Heart left ventricle (tissue), 16 donors: ENCODE measurements at regions not wholly inside any gene's neighbourhood (a gene's known extent, or its start where the extent isn't known, plus 50 kb on each side); places are given as distances from the start of the nearest gene placed in this dataset.

ENCODE experiments used
- ATAC-seq, 4 donors: fragments of 200-7000 bp; cut with Tn5 transposase; one replicate each; pipeline ENCODE4 v1.9.1; 2020 to 2022; ENCODE audit warnings: moderate library complexity in 4 of 4, mild to moderate bottlenecking in 3 of 4, moderate number of reproducible peaks in 1 of 4
- DNase-seq, 5 donors: peaks; one replicate each; pipeline ENCODE4 v3.0.0-alpha.2; 2020
- H3K27ac ChIP-seq, 12 donors: fragments of 200-600 bp; sonication (generic) in 4 of 12; one replicate each; pipeline versions ENCODE4 v1.5.0 to v1.8.0; 2016 to 2022; ENCODE audit warnings: mild to moderate bottlenecking in 2 of 12
- H3K27me3 ChIP-seq, 9 donors: fragments of 200-600 bp; sonication (generic) in 2 of 9; one replicate each; pipeline versions ENCODE4 v1.5.1 to v1.8.0; 2016 to 2022; ENCODE audit warnings: mild to moderate bottlenecking in 3 of 9
- H3K36me3 ChIP-seq, 9 donors: fragments of 200-600 bp; sonication (generic) in 2 of 9; one replicate each; pipeline versions ENCODE4 v1.5.0 to v1.8.0; 2018 to 2022; ENCODE audit warnings: mild to moderate bottlenecking in 2 of 9
- H3K4me1 ChIP-seq, 12 donors: fragments of 200-600 bp; sonication (generic) in 4 of 12; one replicate each; pipeline versions ENCODE4 v1.5.0 to v1.8.0; 2016 to 2022; ENCODE audit warnings: mild to moderate bottlenecking in 3 of 12
- H3K4me3 ChIP-seq, 12 donors: fragments of 200-600 bp; sonication (generic) in 4 of 12; one replicate each; pipeline versions ENCODE4 v1.5.0 to v1.8.0; 2017 to 2022; ENCODE audit warnings: mild to moderate bottlenecking in 9 of 12, moderate library complexity in 4 of 12
- H3K9me3 ChIP-seq, 12 donors: fragments of 200-600 bp; sonication (generic) in 4 of 12; one replicate each; pipeline versions ENCODE4 v1.5.0 to v1.8.0; 2016 to 2022; ENCODE audit warnings: mild to moderate bottlenecking in 1 of 12
- CTCF ChIP-seq, 12 donors: fragments of 200-600 bp; sonication (generic) in 4 of 12; IDR thresholded peaks; one replicate each; pipeline versions ENCODE4 v1.5.0 to v1.8.0; 2018 to 2022; ENCODE audit warnings: antibody characterized with exemption in 12 of 12, mild to moderate bottlenecking in 5 of 12
- POLR2A ChIP-seq, 2 donors: fragments of 450-650 bp; IDR thresholded peaks; one replicate each; pipeline ENCODE4 v1.6.1; 2017; ENCODE audit warnings: antibody characterized with exemption in 2 of 2, mild to moderate bottlenecking in 2 of 2, moderate library complexity in 2 of 2
- WGBS, 4 donors: extraction: QIAGEN DNeasy Blood & Tissue Kit in 2 of 4; methylation state at CpG; one replicate each; pipeline versions ENCODE4 v1.1.5 to v1.1.7; 2013 to 2018; 5-methylcytosine and 5-hydroxymethylcytosine counted together
- intact Hi-C, 10 donors: fragments of 100-400 bp; cut with DNase I; formaldehyde crosslinking; loops; one replicate each; pipeline versions ENCODE4 v1.11.1 to v1.14.2; 2022
- donor health status: ischemic (EF 13 %, LVEDD 7.1; RV severe dilation, severe dysfunction).
- donor health status: healthy with polysubstance abuse.
- donor health status: DM: no; HTN: yes; CAD: no.
- donor health status: DM: no; HTN: no; CAD: no.
- donor health status: ischemic (EF 25% LVEDD 6.9; RV normal size, moderate dysfunction).
- donor health status: ischemic (EF 25% LVEDD 5.7; RV mildly dilated, moderate dysfunction).
- donor health status: healthy.
- donor health status: DM: yes; HTN: yes; CAD: no.
- donor health status: ischemic (EF 35%, LVEDD 5.7; RV mildly dilated, moderate dysfunction).
- donor health status: nonischemic (EF 11% LVEDD 7.7; RV severe dilation, severe dysfunction).
- donor health status: DM: yes; HTN: yes; CAD: no.
- donor health status: PGD.
- donor health status: ischemic (EF 29% LVEDD 5.4; RV normal size, mild dysfunction).
- donor health status: nonischemic (EF 23%, LVEDD 6.1; RV moderate dilation, normal function).

DNA sequence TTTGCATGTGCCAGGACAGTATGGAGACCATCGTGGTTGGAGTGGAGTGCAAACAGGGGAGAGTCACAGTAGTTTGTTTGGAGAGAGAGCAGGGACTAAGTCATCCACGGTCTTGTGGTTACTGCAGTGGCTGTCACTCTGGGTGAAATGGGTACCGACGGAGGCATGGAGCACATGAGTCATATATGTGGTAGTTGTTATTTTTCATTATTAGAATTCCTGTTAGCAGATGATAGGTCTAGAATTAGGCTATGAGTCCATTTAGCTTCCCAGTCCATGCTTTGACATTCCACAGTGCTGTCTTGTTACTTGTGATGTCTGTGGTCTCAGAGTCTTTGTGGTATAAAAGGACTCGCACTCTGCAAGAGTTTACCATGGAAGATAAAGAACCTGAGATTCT lies 303.9 kb downstream of the DMRT2 start:
- Histone ChIP-seq H3K27me3 (no peaks in the 10 kb centered on the region), H3K4me1 (no peaks in the 10 kb centered on the region), H3K27ac (no peak overlapping the region), H3K9me3 (no peaks in the 10 kb centered on the region), H3K36me3 (no peaks in the 10 kb centered on the region), H3K4me3 (no peak overlapping the region)
- no peak for DNase-seq
- TF ChIP-seq POLR2A (IDR thresholded peaks at IDR 0.05) (no peak), CTCF (IDR thresholded peaks at IDR 0.05) (no peak)
- intact Hi-C loops, result no loop called here
- ATAC-seq, result no peak
- 68 to 83% (median 76%) methylated on average over 5 of the region's 5 CpGs for WGBS, 4 donors

- ATAC-seq (no peak), DNase-seq (no peak)
- no peak overlapping the region for H3K27ac ChIP-seq
- H3K9me3 ChIP-seq, result no peaks in the 10 kb centered on the region
- no peaks in the 10 kb centered on the region for H3K27me3 ChIP-seq
- no peak for TF ChIP-seq POLR2A (IDR thresholded peaks at IDR 0.05)
- no peak for TF ChIP-seq CTCF (IDR thresholded peaks at IDR 0.05)
- no peaks in the 10 kb centered on the region for H3K4me1 ChIP-seq
- H3K36me3 ChIP-seq, result no peaks in the 10 kb centered on the region
- intact Hi-C loops, result no loop called here
- H3K4me3 ChIP-seq, result no peak overlapping the region
- WGBS, 4 donors, result 81 to 88% (median 84%) methylated on average over 4 of the region's 4 CpGs
Observed at GRCh38 chr9:1354606-1355005, 304.4 kb downstream of the DMRT2 start.

DNA sequence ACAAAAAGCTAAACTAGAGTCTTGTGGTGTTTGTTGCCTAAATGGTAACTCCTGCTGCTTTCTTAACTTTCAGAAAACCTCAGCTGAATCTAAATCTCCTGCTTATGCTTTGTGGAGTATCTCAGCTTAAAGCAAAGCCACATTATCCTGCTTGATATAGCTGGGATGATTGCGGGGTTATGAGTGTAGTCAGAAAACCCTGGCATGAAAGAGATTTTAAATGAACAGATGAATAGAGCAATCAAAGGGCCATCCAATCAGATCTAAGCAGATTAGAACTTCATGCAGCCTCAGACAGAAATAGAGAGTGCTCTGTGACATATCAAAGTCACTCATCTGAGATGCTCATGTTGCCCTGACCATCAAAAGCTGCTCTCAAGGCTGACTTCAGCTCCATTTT lies 305.5 kb downstream of the DMRT2 start:
- H3K9me3 ChIP-seq, result no peaks in the 10 kb centered on the region
- H3K27me3 ChIP-seq, result no peaks in the 10 kb centered on the region
- no peak for ATAC-seq

GRCh38 chr9:1362845-1363244 lies 312.7 kb downstream of the DMRT2 start:
- DNase-seq (peak in 1 of 5 donors; percentile 31), ATAC-seq (no peak)
- Histone ChIP-seq H3K36me3 (no peaks in the 10 kb centered on the region), H3K4me3 (no peak overlapping the region), H3K27ac (no peak overlapping the region), H3K9me3 (no peaks in the 10 kb centered on the region), H3K27me3 (no peaks in the 10 kb centered on the region), H3K4me1 (no peaks in the 10 kb centered on the region)
- intact Hi-C loops, result no loop called here
- TF ChIP-seq CTCF (IDR thresholded peaks at IDR 0.05), result no peak
- WGBS, 4 donors, result 63 to 65% (median 64%) methylated on average over 6 of the region's 6 CpGs

More for the DNA sequence above, 305.5 kb downstream of the DMRT2 start:
- intact Hi-C loops, result no loop called here
- no peaks in the 10 kb centered on the region for H3K36me3 ChIP-seq
- no peak for DNase-seq
- H3K4me3 ChIP-seq, result no peak overlapping the region
- H3K4me1 ChIP-seq, result no peaks in the 10 kb centered on the region
- TF ChIP-seq CTCF (IDR thresholded peaks at IDR 0.05) (no peak), POLR2A (IDR thresholded peaks at IDR 0.05) (no peak)
- WGBS, 4 donors, result 65 to 88% (median 71%) methylated on average over 1 of the region's 1 CpG
- no peak overlapping the region for H3K27ac ChIP-seq
